Kidney glomerular epithelial cell (primary cell): ENCODE measurements at regions not wholly inside any gene's neighbourhood (a gene's known extent, or its start where the extent isn't known, plus 50 kb on each side); places are given as distances from the start of the nearest gene placed in this dataset.
A peak's percentile ranks its signal among the peaks of the same experiment; 100 is the strongest.
"Not testable (repeated sequence)": the region's sequence is repeated elsewhere in the genome, so short reads cannot be mapped to it uniquely, and the experiment has no call there.

Source experiments
- DNase-seq: peaks from one replicate; lab custom pipeline; 2025; lab: John Stamatoyannopoulos, UW

DNA sequence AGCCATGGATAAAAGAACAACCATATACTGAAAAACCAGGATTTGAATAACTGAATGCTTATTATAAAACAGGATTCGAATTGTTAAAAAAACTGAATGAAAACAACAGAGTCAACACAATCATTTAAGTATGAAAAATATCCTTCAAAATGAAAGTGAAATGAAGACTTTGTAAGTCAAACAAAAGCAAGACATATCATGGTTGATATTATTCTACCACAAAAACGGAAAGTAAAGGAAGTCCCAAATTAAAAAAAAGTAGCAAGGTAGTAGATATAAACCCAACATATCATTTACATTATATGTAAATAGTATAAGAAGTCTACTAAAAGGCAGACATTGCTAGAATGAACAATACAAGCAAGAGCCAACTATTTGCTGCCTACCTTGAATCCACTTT is 63.1 kb upstream of the POTEC start:
- DNase-seq, result not testable (repeated sequence)

DNA sequence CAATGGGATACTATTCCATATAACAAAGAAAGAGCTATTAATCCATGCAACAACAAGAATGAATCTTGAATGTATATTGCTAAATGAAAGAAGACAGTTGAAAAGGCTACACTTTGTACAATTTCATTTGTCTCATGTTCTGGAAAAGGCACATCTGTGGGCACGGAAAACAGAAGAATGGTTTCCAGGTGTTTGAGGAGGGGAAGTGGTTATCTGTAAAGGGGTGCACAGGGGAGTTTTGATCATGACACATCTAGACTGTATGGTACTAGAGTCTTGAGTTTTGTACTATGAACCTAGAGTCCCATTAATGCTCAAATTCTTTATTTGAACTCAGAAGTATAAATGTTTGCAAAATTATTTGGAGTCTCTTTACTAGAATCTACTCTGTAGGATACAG is 64.0 kb upstream of the POTEC start:
- DNase-seq, result not testable (repeated sequence)

DNA sequence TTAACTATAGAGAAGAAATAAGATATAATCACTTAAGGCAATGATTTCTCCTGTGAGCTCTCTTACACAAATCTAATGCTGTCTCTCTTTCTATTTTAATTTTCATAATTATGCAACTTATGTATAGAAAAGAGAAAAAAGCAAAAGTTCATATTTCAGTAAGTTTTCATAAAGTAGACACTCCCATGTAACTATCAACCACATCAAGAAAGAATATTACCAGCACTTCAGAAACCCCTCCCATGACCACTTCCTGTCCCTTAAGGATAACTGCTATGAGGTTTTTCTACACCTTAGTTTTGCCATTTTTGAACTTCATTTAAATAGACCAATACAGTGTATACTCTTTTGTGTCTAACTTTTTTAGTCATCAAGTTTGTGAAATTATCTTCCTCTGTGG is 69.0 kb upstream of the POTEC start:
- not testable (repeated sequence) for DNase-seq

DNA sequence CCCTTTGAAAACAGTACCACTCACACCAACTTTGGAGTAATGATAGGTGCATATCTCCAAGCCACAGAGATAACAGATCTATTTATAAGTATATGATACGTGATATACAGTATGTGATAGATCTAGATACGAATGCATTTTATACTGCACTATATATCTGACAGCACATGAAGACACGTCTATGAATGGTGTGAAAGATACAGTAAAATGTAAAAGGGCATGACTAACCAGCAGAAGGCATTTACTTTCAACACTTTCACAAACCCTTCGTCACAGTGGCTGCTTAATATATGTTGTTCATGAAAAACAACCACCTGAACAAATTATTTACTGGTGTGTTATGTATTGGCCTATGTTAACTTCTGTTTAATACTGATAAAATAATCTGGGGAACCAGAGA is 71.1 kb upstream of the POTEC start:
- not testable (repeated sequence) for DNase-seq

DNA sequence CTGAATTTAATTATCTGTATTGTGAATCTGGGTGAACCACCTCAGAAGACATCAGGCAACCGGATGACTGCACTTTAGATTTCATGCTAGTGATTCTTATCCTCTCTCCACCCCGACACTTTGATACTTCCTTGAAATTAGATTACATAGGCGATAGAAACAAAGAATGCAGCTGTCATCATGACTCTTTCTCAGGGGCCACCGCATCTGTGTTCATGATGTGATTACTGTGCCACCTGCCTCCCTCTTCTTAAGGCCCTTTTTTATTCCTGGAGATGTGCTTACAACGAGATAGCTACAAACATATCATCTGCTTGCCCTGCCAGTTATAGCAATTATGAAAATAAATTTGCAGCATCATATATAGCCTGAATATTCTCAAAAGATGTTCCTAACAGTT is 83.9 kb upstream of the POTEC start:
- not testable (repeated sequence) for DNase-seq

DNA sequence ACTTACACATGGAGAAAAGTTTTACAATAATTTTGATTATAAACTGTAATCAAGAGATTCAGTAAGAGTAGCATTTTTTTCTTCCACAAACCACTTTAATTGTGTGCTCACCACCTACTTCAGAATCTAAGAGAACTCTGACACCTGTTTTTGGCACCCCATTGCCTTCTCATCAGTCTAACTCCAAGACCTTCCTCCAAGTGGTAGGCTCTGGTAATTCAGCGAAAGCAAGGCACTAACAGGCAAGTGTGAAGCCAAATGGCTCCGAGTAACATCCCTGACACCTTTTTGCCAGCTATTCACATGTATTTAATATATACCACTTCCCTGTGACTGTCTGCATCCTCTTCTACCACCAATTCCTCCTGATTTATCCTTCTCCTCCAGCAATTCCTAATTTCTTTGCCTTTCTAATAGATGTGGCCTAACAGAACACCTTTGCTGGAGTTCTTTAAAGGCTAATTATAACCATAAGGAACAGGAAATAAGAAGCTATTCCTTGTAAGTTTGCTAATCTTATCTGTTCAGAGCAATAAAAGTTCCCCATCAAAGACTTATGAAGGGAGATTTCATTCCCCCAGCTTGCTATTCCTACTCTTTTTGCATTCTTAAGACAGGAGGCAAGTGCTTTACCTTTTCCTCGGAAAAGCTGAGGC is 85.1 kb upstream of the POTEC start:
- not testable (repeated sequence) for DNase-seq

DNA sequence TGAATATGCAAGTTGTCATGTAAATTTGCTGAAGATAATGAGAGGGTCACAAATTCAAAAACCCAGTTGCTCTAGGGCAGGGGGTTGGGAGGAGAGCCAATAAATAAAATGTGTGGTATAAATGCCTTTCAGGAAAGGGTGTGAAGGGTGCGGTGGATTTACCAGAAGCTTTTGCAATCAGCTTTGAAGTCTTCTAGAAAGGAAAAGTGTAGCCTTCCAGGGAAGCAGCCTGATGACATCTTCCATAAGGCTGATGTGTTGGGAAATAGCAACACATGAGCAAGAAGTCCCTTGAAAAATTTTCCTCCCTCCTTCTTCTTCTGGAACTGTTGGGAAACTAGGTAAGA is 85.6 kb upstream of the POTEC start:
- DNase-seq, result not testable (repeated sequence)

DNA sequence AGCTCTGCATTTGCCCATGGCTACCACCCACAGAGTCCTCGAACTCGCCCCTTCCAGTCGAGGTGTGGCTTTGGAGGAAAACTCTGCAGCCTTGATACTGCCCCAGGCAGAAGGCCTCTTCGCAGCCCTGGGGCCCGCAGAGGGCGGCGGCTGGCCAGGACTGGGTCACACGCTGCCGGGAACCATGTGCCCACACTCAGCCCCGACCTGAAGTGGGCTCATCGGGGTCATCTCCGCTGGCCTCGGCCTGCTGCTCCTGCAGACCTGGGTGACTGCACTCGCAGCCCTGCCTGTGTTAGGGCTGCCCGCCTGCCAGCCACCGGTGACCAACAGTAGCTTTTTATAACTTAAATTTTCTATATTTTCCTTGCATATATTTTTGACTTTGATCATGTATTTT is 89.6 kb upstream of the POTEC start:
- DNase-seq, result not testable (repeated sequence)

DNA sequence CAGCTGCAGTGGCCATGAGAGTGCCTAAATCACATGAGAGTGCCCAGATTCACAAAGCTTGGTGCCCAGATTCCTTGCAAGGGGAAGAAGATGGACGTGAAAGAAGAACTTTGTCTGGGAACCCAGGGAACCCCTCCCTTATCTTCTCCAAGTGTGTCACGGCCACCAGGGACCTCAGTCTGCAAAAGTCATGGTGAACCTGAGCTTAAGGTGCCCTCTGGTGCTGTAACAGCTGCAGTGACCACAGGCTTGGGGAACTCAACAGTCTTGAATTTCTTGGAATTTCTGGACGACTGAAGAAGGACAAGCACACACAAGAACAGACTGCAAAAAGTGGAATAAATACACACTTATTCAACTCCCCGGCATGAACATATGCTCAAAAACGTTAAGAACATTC is 94.6 kb upstream of the POTEC start:
- DNase-seq, result not testable (repeated sequence)

DNA sequence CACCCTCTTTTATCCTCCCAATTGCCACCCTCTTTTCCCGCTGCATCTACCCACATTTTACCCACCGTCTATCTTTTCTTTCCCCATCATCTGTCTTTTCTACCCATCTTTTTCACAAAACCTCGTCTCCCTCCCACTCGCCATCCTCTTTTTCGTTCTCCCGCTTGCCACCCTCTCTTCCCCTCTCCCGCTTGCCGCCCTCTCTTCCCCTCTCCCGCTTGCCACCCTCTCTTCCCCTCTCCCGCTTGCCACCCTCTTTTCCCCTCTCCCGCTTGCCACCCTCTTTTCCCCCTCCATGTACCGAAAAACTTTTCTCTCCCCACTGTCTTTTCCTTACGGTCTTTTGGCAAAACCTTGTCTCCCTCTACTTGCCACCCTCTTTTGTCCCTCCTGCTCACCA is 97.7 kb upstream of the POTEC start:
- DNase-seq, result not testable (repeated sequence)

DNA sequence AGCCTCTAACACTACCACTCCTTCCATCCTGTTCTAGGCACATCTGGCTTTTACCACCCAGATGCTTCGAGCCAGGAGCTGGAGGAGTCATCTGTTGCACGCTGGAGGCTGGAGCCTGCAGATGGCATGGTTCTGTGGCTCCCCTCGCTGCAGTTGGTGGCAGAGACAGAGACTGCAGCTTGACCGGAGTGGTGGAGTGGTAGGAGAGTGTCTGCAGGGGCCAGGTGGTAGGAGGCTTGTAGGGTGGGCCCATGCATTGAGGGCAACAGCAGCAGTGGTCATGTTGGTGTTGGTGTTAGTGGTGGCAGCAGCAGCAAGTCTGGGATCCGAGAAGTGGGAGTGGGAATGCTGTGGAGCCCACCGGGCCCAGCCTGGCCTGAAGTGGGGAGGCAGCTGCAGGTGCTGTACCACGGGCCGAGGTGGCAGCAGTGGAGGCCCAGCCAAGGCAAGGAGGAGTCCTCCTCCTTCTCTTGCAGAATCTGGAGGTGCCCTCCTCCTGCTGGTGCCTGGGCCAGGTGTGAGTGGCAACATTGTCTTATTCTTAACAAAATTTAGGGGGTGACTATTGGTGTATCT is 100.4 kb upstream of the POTEC start:
- DNase-seq, result not testable (repeated sequence)

DNA sequence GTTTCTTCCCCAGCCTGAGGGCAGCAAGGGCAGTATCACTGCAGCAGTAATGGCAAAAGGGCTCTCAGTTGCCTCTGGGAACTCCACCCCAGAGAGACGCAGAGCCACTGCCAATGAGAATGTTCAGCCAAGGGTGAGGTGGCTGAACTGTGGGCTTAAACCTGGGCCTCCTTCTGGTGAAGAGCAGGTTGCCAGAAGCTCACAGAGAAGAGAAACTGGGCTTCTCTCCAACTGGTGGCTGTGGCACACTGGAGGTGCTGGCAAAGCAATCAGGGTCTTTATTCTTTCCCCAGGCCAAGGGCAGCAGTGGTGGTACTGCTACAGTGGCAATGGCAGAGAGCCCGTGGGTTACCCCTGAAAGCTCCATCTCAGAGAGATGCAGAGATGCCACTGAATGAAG is 54.9 kb upstream of the ANKRD30B start:
- DNase-seq, result not testable (repeated sequence)

DNA sequence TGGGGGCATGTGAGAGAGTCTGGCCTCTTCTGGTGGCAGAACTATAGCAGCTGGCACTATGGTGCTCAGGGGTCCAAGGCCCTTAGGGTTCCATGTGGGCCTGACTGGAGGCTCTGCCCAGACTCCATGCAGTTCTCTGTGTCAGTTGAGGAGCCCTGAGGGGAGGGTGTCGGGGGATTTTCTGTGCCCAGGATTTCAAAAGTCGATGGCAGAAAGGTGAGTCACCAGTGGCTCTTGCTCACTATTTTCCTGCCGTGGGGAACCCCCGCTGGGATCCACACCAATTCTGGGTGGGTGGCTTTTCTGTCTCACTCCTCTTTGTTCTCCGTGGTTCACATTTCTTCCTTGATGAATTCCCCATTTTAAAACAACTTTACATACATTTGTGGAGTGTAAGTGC is 54.1 kb upstream of the ANKRD30B start:
- DNase-seq, result not testable (repeated sequence)

DNA sequence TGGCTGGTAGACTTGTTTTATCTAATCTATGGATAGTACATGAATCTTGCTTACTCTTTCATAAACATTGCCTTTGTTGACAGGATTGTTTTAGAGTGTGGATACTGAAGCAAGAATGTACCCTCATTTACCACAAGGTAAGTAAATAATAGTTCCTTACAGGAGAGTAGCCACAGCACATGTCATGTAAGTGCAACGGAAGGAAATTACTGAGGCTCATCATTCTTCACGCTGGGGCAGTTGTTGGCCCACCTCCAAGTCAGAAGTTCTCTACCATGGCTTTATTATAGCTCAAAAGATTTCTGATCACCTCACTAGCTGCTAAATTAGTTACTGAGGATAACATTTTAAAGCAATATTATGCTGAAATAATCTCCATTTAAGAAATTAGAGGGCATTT is 50.0 kb upstream of the ANKRD30B start:
- peak; percentile 57 for DNase-seq
